K562 (cell line): ENCODE measurements at regions not wholly inside any gene's neighbourhood (a gene's known extent, or its start where the extent isn't known, plus 50 kb on each side); places are given as distances from the start of the nearest gene placed in this dataset.
"Not testable (repeated sequence)": the region's sequence is repeated elsewhere in the genome, so short reads cannot be mapped to it uniquely, and the experiment has no call there.

ENCODE experiments used
- ATAC-seq: fragments of 200-7000 bp; cut with Tn5 transposase; 3 replicates; pipeline ENCODE4 v1.9.1; 2020; ENCODE audit warnings: moderate library complexity
- BruUV-seq: library from RNA; stranded (reverse); fragments of 400-500 nt; replicated peaks from 2 replicates; lab custom pipeline; 2021; lab: Mats Ljungman, UMichigan
- CTCF ChIA-PET: fragments of 300-600 bp; formaldehyde crosslinking; extraction: SDS; loops from one replicate; lab custom pipeline; 2021; ENCODE audit warnings: low intra/inter-chr PET ratio; lab: Yijun Ruan, JAX
- POLR2A ChIA-PET: fragments of 300-600, 350-650 bp; sonication (Branson Sonifier 250); formaldehyde crosslinking; extraction: SDS; loops from one replicate; lab custom pipeline; 2021; ENCODE audit warnings: antibody characterized with exemption, inconsistent platforms; lab: Yijun Ruan, JAX
- DNase-seq, 4 experiments: peaks; one replicate each; pipeline versions ENCODE4 v3.0.0 to v3.0.0-alpha.2; 2011 to 2018; ENCODE audit warnings: low spot score in 3 of 4, mixed read lengths in 3 of 4; ENCODE audit errors: extremely low read depth in 1 of 4
- FAIRE-seq: peaks from 2 replicates; lab custom pipeline; 2011; peaks lifted over from hg19 to GRCh38; lab: Jason Lieb, UNC
- H2AFZ ChIP-seq: 2 replicates; pipeline ENCODE4 v1.6.0; 2011; ENCODE audit warnings: low read depth, low read length, control low read depth, inconsistent platforms
- H3K27ac ChIP-seq: fragments of 200-600 bp; 3 replicates; pipeline ENCODE4 v1.8.0; 2011; ENCODE audit warnings: low read depth, mild to moderate bottlenecking, control low read depth, inconsistent platforms, low read length, moderate library complexity, mixed read lengths; ENCODE audit errors: extremely low read depth
- H3K27me3 ChIP-seq, 2 experiments: fragments of 300-600 bp in 1 of 2; 2 replicates in 1 of 2; 3 replicates in 1 of 2; pipeline versions ENCODE4 v1.6.0 to v1.8.0; 2011; ENCODE audit warnings: inconsistent platforms in 2 of 2, low read length in 2 of 2, mild to moderate bottlenecking in 1 of 2, mixed read lengths in 1 of 2, moderate library complexity in 1 of 2; ENCODE audit not compliant: control insufficient read depth in 2 of 2, insufficient read depth in 2 of 2
- H3K36me3 ChIP-seq: fragments of 300-600 bp; 3 replicates; pipeline ENCODE4 v1.8.0; 2011; ENCODE audit warnings: mild to moderate bottlenecking, low read length, inconsistent platforms; ENCODE audit not compliant: control insufficient read depth, insufficient read depth
- H3K4me1 ChIP-seq, 2 experiments: fragments of 200-600 bp in 1 of 2; replicated peaks in 1 of 2; 2 replicates in 1 of 2; 3 replicates in 1 of 2; pipeline versions ENCODE4 v1.5.1 to v1.8.0; 2011; ENCODE audit warnings: inconsistent platforms in 2 of 2, low read length in 2 of 2, mild to moderate bottlenecking in 1 of 2, mixed read lengths in 1 of 2, moderate library complexity in 1 of 2; ENCODE audit not compliant: control insufficient read depth in 2 of 2, insufficient read depth in 2 of 2
- H3K4me2 ChIP-seq: 2 replicates; pipeline ENCODE4 v1.6.1; 2011; ENCODE audit warnings: low read length, control low read depth, inconsistent platforms, mixed read lengths; ENCODE audit not compliant: insufficient read depth
- H3K4me3 ChIP-seq: fragments of 200-600 bp; sonication (generic), shearing (Covaris generic); 2 replicates; pipeline ENCODE4 v1.5.1; 2016; ENCODE audit warnings: control low read depth, inconsistent platforms
- H3K79me2 ChIP-seq: fragments of 200-600 bp; 3 replicates; pipeline ENCODE4 v1.8.0; 2011; ENCODE audit warnings: low read length, inconsistent platforms; ENCODE audit not compliant: control insufficient read depth, insufficient read depth
- H3K9ac ChIP-seq, 2 experiments: 2 replicates each; pipeline versions ENCODE4 v1.6.0 to v1.6.1; 2011; ENCODE audit warnings: low read depth in 2 of 2, low read length in 2 of 2, control low read depth in 1 of 2, inconsistent platforms in 1 of 2, mild to moderate bottlenecking in 1 of 2, mixed read lengths in 1 of 2; ENCODE audit not compliant: insufficient read depth in 1 of 2
- H3K9me1 ChIP-seq: one replicate; pipeline ENCODE4 v1.6.0; 2011; ENCODE audit warnings: inconsistent platforms, mild to moderate bottlenecking, low read length, moderate library complexity; ENCODE audit not compliant: control insufficient read depth, insufficient read depth
- H3K9me3 ChIP-seq: replicated peaks from 2 replicates; pipeline ENCODE4 v1.5.1; 2011; ENCODE audit warnings: low read depth, low read length, inconsistent platforms; ENCODE audit not compliant: control insufficient read depth, insufficient read depth
- H4K20me1 ChIP-seq: replicated peaks from 2 replicates; pipeline ENCODE4 v1.6.1; 2011; ENCODE audit warnings: low read length, inconsistent platforms, mixed read lengths; ENCODE audit not compliant: control insufficient read depth, insufficient read depth
- WGBS: fragments of 100-300 bp; shearing (Covaris generic); methylation state at CpG from one replicate; pipeline ENCODE4 v1.1.6; 2016; ENCODE audit warnings: low coverage, mixed read lengths; ENCODE audit not compliant: insufficient coverage; ENCODE audit errors: missing lambda C conversion rate; 5-methylcytosine and 5-hydroxymethylcytosine counted together
- in situ Hi-C: fragments of 300-500 bp; cut with MboI; formaldehyde crosslinking; loops from 4 replicates; pipeline ENCODE4 v1.15.0; 2018; ENCODE audit warnings: inconsistent platforms, mixed read lengths
- intact Hi-C: fragments of 100-400 bp; cut with micrococcal nuclease; formaldehyde crosslinking; loops from 2 replicates; pipeline ENCODE4 v1.14.2; 2022

- FAIRE-seq, H3K36me3 ChIP-seq, H3K27me3 ChIP-seq, CTCF ChIA-PET, H4K20me1 ChIP-seq, ATAC-seq, POLR2A ChIA-PET, H3K4me2 ChIP-seq, H2AFZ ChIP-seq, H3K4me3 ChIP-seq, H3K9ac ChIP-seq, H3K9me3 ChIP-seq, H3K79me2 ChIP-seq, DNase-seq, H3K9me1 ChIP-seq, H3K4me1 ChIP-seq, BruUV-seq, H3K27ac ChIP-seq: not testable (repeated sequence)
- WGBS = 19% methylated on average over 10 of the region's 13 CpGs
- intact Hi-C loops (loop anchor here (10.0 kb wide), 1 partner anchor 269 kb away; no protein-coding TSS in a partner anchor), in situ Hi-C loops (loop anchor here (5.0 kb wide), 1 partner anchor 119 kb away; no protein-coding TSS in a partner anchor)
Measured at GRCh38 chr14:105675905-105676670, 149.7 kb downstream of the TMEM121 start.

- H3K9me1 ChIP-seq, POLR2A ChIA-PET: not testable (repeated sequence)
Measured at GRCh38 chr14:105678057-105678456, 151.7 kb downstream of the TMEM121 start.

GRCh38 chr14:105678996-105679958, 152.9 kb downstream of the TMEM121 start:
- intact Hi-C loops = loop anchor here (10.0 kb wide), 1 partner anchor 266 kb away; no protein-coding TSS in a partner anchor

More at GRCh38 chr14:105678057-105678456, 151.7 kb downstream of the TMEM121 start:
- ATAC-seq, FAIRE-seq, H3K27ac ChIP-seq, BruUV-seq, CTCF ChIA-PET, H3K4me3 ChIP-seq, H3K27me3 ChIP-seq, H4K20me1 ChIP-seq, H3K79me2 ChIP-seq, DNase-seq, H3K4me1 ChIP-seq, H3K36me3 ChIP-seq, H2AFZ ChIP-seq, H3K9ac ChIP-seq, H3K4me2 ChIP-seq, H3K9me3 ChIP-seq: not testable (repeated sequence)
- in situ Hi-C loops (loop anchor here (5.0 kb wide), 1 partner anchor 121 kb away; no protein-coding TSS in a partner anchor), intact Hi-C loops (loop anchor here (10.0 kb wide), 1 partner anchor 267 kb away; no protein-coding TSS in a partner anchor)
- WGBS = 58% methylated on average over 10 of the region's 21 CpGs

More at GRCh38 chr14:105678996-105679958, 152.9 kb downstream of the TMEM121 start:
- DNase-seq, H3K9ac ChIP-seq, BruUV-seq, H3K9me1 ChIP-seq, H3K79me2 ChIP-seq, H3K27me3 ChIP-seq, H2AFZ ChIP-seq, H3K36me3 ChIP-seq, FAIRE-seq, H3K4me2 ChIP-seq, POLR2A ChIA-PET, H3K4me1 ChIP-seq, H3K27ac ChIP-seq, H3K9me3 ChIP-seq, H3K4me3 ChIP-seq, H4K20me1 ChIP-seq: not testable (repeated sequence)
- in situ Hi-C loops = loop anchor here (5.0 kb wide), 1 partner anchor 122 kb away; no protein-coding TSS in a partner anchor
- CTCF ChIA-PET = interaction anchor here (0.6 kb wide), 1 partner anchor 265 kb away, joined by 3 read pairs; no protein-coding TSS in a partner anchor
- peak; percentile 60 for ATAC-seq
- WGBS = no CpG with 5 or more reads among the region's 54 CpGs
